WTC11 (cell line): ENCODE measurements at regions not wholly inside any gene's neighbourhood (a gene's known extent, or its start where the extent isn't known, plus 50 kb on each side); places are given as distances from the start of the nearest gene placed in this dataset.

ENCODE experiments used
- ATAC-seq: fragments of 200-7000 bp; cut with Tn5 transposase; 2 replicates; pipeline ENCODE4 v1.10.0; 2021; ENCODE audit warnings: mild to moderate bottlenecking, moderate library complexity
- CTCF ChIA-PET: fragments of 300-600 bp; sonication (Branson Sonifier 250); formaldehyde crosslinking; loops from one replicate; lab custom pipeline; 2021; ENCODE audit warnings: antibody characterized with exemption; lab: Charles Lee
- POLR2A ChIA-PET: fragments of 350-600 bp; sonication (Branson Sonifier 250); formaldehyde crosslinking; loops from one replicate; lab custom pipeline; 2021; ENCODE audit warnings: antibody characterized with exemption; lab: Charles Lee
- DNase-seq: peaks from one replicate; pipeline ENCODE4 v3.0.0; 2021; ENCODE audit warnings: low spot score
- H3K27ac Mint-ChIP-seq: 2 replicates; pipeline ENCODE4 v1.8.0; 2021; ENCODE audit warnings: mixed read lengths
- H3K27me3 Mint-ChIP-seq: 2 replicates; pipeline ENCODE4 v1.8.0; 2021; ENCODE audit warnings: low read depth, mild to moderate bottlenecking, moderate library complexity, mixed read lengths
- H3K36me3 Mint-ChIP-seq: 2 replicates; pipeline ENCODE4 v1.8.0; 2021; ENCODE audit warnings: mixed read lengths
- H3K4me1 Mint-ChIP-seq: 2 replicates; pipeline ENCODE4 v1.8.0; 2022; ENCODE audit warnings: mixed read lengths
- H3K4me3 Mint-ChIP-seq: 2 replicates; pipeline ENCODE4 v1.8.0; 2021; ENCODE audit warnings: mild to moderate bottlenecking, moderate library complexity, mixed read lengths
- H3K9me3 Mint-ChIP-seq: 2 replicates; pipeline ENCODE4 v1.8.0; 2021; ENCODE audit warnings: mixed read lengths
- ELF4 ChIP-seq: sonication (generic); formaldehyde crosslinking; IDR thresholded peaks from 2 replicates; pipeline ENCODE4 v1.8.1; 2022; ENCODE audit warnings: low read depth, mild to moderate bottlenecking, moderate library complexity, missing genetic modification reagents
- FOXJ3 ChIP-seq: sonication (generic); formaldehyde crosslinking; IDR thresholded peaks from 2 replicates; pipeline ENCODE4 v1.9.0; 2021; ENCODE audit warnings: missing genetic modification reagents, mild to moderate bottlenecking, borderline replicate concordance
- GABPB1 ChIP-seq: sonication (generic); formaldehyde crosslinking; IDR thresholded peaks from 2 replicates; pipeline ENCODE4 v1.8.1; 2023; ENCODE audit warnings: mild to moderate bottlenecking, missing genetic modification reagents
- HMGA2 ChIP-seq: fragments of 250-450 bp; sonication (Bioruptor Pico); IDR thresholded peaks from 2 replicates; pipeline ENCODE4 v1.4.0; 2021; ENCODE audit warnings: mild to moderate bottlenecking, moderate library complexity
- SMAD4 ChIP-seq: sonication (generic); formaldehyde crosslinking; IDR thresholded peaks from 2 replicates; pipeline ENCODE4 v1.8.0; 2022; ENCODE audit warnings: mild to moderate bottlenecking, missing genetic modification reagents
- TEAD1 ChIP-seq: sonication (generic); formaldehyde crosslinking; IDR thresholded peaks from 2 replicates; pipeline ENCODE4 v1.8.0; 2022; ENCODE audit warnings: mild to moderate bottlenecking, missing genetic modification reagents
- ZNF423 ChIP-seq: fragments of 250-450 bp; sonication (Bioruptor Pico); IDR thresholded peaks from 2 replicates; pipeline ENCODE4 v2.1.2; 2022; ENCODE audit warnings: mild to moderate bottlenecking, moderate library complexity
- TF ChIP-seq, protein P1 (sequence below): sonication (generic); formaldehyde crosslinking; IDR thresholded peaks from 2 replicates; pipeline ENCODE4 v1.8.1; 2022; ENCODE audit warnings: mild to moderate bottlenecking, missing genetic modification reagents, moderate library complexity, borderline replicate concordance
- TF ChIP-seq, protein P2 (sequence below): fragments of 200-600 bp; IDR thresholded peaks from 2 replicates; pipeline ENCODE4 v1.8.0; 2022; ENCODE audit warnings: antibody characterized with exemption
- TF ChIP-seq, protein P3 (sequence below): sonication (generic); formaldehyde crosslinking; IDR thresholded peaks from 2 replicates; pipeline ENCODE4 v1.8.0; 2022; ENCODE audit warnings: mild to moderate bottlenecking, missing genetic modification reagents
- TF ChIP-seq, protein P4 (sequence below): sonication (generic); formaldehyde crosslinking; IDR thresholded peaks from 2 replicates; pipeline ENCODE4 v1.8.1; 2023; ENCODE audit warnings: mild to moderate bottlenecking, missing genetic modification reagents, borderline replicate concordance
- TF ChIP-seq, protein P5 (sequence below): fragments of 250-450 bp; sonication (Bioruptor Pico); IDR thresholded peaks from 2 replicates; pipeline ENCODE4 v1.9.0; 2021; ENCODE audit warnings: mild to moderate bottlenecking
- TF ChIP-seq, protein P6 (sequence below): fragments of 250-450 bp; sonication (Bioruptor Pico); IDR thresholded peaks from 2 replicates; pipeline ENCODE4 v2.1.2; 2022; ENCODE audit warnings: mild to moderate bottlenecking, moderate library complexity

DNA sequence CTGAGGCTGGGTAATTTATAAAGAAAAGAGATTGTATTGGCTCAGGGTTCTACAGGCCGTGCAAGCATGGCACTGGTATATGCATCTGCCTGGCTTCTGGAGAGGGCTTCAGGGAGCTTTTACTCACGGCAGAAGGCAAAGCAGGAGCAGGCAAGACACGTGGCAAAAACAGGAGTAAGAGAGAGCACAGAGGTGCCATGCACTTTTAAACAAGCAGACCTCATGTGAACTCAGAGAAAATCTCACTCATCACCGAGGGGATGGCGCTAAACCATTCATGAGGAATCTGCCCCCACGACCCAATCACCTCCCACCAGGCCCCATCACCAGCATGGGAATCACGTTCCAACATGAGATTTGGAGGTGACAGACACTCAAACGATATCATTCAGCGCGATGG lies 400.7 kb upstream of the RUNX1 start (continued):
- TF ChIP-seq SMAD4 (CRISPR knock-in tag), result no peak

DNA sequence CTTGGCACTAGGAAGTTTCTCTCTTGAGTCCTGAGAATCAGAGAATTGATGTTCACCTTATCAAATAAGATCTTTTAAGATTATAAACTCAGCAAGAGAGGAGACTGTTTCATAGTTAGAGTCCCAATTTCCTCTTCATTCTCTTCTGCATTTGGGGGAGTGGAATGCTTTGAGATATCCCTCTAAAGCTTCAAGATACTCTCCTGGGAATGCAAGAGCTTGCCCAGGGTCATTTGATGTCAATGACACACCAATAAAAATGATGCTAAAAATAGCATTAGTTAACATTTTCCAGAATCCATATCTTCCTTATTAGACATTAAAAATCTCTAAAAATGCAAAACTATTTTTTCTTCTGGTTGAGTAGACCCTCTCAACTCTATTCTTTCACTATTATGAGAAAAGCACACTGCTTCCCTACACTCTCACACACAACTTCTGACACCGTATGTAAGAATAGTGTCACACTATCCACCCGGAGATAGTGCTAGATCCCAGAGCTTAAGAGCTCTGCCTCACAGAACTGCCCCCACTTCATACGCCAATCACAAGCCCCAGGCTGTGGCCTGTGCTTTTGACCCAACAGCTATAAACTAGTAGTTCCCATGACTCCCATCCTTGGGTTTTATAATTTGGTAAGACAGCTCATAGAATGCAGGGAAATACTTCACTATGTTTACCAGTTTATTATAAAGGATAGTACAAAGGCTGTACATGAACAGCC lies 399.9 kb upstream of the RUNX1 start:
- H3K4me3 Mint-ChIP-seq, result no peak overlapping the region
- POLR2A ChIA-PET, result no interaction called here
- ATAC-seq, result no peak
- H3K36me3 Mint-ChIP-seq, result peaks cover 32% of the 10 kb centered on the region
- H3K9me3 Mint-ChIP-seq, result peaks cover 40% of the 10 kb centered on the region
- H3K27ac Mint-ChIP-seq, result no peak overlapping the region
- DNase-seq, result no peak
- no peaks in the 10 kb centered on the region for H3K27me3 Mint-ChIP-seq
- CTCF ChIA-PET, result no interaction called here
- no peak for TF ChIP-seq GABPB1 (CRISPR knock-in tag)
- TF ChIP-seq, protein P1, sequence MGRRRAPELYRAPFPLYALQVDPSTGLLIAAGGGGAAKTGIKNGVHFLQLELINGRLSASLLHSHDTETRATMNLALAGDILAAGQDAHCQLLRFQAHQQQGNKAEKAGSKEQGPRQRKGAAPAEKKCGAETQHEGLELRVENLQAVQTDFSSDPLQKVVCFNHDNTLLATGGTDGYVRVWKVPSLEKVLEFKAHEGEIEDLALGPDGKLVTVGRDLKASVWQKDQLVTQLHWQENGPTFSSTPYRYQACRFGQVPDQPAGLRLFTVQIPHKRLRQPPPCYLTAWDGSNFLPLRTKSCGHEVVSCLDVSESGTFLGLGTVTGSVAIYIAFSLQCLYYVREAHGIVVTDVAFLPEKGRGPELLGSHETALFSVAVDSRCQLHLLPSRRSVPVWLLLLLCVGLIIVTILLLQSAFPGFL (CRISPR knock-in tag), result no peak
- TF ChIP-seq, protein P2, sequence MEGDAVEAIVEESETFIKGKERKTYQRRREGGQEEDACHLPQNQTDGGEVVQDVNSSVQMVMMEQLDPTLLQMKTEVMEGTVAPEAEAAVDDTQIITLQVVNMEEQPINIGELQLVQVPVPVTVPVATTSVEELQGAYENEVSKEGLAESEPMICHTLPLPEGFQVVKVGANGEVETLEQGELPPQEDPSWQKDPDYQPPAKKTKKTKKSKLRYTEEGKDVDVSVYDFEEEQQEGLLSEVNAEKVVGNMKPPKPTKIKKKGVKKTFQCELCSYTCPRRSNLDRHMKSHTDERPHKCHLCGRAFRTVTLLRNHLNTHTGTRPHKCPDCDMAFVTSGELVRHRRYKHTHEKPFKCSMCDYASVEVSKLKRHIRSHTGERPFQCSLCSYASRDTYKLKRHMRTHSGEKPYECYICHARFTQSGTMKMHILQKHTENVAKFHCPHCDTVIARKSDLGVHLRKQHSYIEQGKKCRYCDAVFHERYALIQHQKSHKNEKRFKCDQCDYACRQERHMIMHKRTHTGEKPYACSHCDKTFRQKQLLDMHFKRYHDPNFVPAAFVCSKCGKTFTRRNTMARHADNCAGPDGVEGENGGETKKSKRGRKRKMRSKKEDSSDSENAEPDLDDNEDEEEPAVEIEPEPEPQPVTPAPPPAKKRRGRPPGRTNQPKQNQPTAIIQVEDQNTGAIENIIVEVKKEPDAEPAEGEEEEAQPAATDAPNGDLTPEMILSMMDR, result no peak
- TF ChIP-seq ELF4 (CRISPR knock-in tag), result no peak
- TF ChIP-seq, protein P3, sequence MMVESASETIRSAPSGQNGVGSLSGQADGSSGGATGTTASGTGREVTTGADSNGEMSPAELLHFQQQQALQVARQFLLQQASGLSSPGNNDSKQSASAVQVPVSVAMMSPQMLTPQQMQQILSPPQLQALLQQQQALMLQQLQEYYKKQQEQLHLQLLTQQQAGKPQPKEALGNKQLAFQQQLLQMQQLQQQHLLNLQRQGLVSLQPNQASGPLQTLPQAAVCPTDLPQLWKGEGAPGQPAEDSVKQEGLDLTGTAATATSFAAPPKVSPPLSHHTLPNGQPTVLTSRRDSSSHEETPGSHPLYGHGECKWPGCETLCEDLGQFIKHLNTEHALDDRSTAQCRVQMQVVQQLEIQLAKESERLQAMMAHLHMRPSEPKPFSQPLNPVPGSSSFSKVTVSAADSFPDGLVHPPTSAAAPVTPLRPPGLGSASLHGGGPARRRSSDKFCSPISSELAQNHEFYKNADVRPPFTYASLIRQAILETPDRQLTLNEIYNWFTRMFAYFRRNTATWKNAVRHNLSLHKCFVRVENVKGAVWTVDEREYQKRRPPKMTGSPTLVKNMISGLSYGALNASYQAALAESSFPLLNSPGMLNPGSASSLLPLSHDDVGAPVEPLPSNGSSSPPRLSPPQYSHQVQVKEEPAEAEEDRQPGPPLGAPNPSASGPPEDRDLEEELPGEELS, result no peak
- TF ChIP-seq, protein P4, sequence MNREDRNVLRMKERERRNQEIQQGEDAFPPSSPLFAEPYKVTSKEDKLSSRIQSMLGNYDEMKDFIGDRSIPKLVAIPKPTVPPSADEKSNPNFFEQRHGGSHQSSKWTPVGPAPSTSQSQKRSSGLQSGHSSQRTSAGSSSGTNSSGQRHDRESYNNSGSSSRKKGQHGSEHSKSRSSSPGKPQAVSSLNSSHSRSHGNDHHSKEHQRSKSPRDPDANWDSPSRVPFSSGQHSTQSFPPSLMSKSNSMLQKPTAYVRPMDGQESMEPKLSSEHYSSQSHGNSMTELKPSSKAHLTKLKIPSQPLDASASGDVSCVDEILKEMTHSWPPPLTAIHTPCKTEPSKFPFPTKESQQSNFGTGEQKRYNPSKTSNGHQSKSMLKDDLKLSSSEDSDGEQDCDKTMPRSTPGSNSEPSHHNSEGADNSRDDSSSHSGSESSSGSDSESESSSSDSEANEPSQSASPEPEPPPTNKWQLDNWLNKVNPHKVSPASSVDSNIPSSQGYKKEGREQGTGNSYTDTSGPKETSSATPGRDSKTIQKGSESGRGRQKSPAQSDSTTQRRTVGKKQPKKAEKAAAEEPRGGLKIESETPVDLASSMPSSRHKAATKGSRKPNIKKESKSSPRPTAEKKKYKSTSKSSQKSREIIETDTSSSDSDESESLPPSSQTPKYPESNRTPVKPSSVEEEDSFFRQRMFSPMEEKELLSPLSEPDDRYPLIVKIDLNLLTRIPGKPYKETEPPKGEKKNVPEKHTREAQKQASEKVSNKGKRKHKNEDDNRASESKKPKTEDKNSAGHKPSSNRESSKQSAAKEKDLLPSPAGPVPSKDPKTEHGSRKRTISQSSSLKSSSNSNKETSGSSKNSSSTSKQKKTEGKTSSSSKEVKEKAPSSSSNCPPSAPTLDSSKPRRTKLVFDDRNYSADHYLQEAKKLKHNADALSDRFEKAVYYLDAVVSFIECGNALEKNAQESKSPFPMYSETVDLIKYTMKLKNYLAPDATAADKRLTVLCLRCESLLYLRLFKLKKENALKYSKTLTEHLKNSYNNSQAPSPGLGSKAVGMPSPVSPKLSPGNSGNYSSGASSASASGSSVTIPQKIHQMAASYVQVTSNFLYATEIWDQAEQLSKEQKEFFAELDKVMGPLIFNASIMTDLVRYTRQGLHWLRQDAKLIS (CRISPR knock-in tag), result no peak
- TF ChIP-seq, protein P5, sequence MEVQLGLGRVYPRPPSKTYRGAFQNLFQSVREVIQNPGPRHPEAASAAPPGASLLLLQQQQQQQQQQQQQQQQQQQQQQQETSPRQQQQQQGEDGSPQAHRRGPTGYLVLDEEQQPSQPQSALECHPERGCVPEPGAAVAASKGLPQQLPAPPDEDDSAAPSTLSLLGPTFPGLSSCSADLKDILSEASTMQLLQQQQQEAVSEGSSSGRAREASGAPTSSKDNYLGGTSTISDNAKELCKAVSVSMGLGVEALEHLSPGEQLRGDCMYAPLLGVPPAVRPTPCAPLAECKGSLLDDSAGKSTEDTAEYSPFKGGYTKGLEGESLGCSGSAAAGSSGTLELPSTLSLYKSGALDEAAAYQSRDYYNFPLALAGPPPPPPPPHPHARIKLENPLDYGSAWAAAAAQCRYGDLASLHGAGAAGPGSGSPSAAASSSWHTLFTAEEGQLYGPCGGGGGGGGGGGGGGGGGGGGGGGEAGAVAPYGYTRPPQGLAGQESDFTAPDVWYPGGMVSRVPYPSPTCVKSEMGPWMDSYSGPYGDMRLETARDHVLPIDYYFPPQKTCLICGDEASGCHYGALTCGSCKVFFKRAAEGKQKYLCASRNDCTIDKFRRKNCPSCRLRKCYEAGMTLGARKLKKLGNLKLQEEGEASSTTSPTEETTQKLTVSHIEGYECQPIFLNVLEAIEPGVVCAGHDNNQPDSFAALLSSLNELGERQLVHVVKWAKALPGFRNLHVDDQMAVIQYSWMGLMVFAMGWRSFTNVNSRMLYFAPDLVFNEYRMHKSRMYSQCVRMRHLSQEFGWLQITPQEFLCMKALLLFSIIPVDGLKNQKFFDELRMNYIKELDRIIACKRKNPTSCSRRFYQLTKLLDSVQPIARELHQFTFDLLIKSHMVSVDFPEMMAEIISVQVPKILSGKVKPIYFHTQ, result no peak
- TF ChIP-seq, protein P6, sequence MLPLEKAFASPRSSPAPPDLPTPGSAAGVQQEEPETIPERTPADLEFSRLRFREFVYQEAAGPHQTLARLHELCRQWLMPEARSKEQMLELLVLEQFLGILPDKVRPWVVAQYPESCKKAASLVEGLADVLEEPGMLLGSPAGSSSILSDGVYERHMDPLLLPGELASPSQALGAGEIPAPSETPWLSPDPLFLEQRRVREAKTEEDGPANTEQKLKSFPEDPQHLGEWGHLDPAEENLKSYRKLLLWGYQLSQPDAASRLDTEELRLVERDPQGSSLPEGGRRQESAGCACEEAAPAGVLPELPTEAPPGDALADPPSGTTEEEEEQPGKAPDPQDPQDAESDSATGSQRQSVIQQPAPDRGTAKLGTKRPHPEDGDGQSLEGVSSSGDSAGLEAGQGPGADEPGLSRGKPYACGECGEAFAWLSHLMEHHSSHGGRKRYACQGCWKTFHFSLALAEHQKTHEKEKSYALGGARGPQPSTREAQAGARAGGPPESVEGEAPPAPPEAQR, result no peak
- no peak for TF ChIP-seq HMGA2 (CRISPR knock-in tag)
- no peak for TF ChIP-seq FOXJ3 (CRISPR knock-in tag)
- no peak for TF ChIP-seq TEAD1 (CRISPR knock-in tag)
- TF ChIP-seq ZNF423 (CRISPR knock-in tag), result no peak
- no peaks in the 10 kb centered on the region for H3K4me1 Mint-ChIP-seq
